GM18867 (cell line): ENCODE measurements at regions not wholly inside any gene's neighbourhood (a gene's known extent, or its start where the extent isn't known, plus 50 kb on each side); places are given as distances from the start of the nearest gene placed in this dataset.
"Not testable (repeated sequence)": the region's sequence is repeated elsewhere in the genome, so short reads cannot be mapped to it uniquely, and the experiment has no call there.

ENCODE experiments used
- ATAC-seq: cut with Tn5 transposase; IDR thresholded peaks from one replicate; pipeline ENCODE4 v1.9.1; 2021; ENCODE audit warnings: mild to moderate bottlenecking, moderate library complexity; ENCODE audit not compliant: unreplicated experiment

GRCh38 chr6:168179702-168180382 lies 100.8 kb upstream of the FRMD1 start:
- no peak for ATAC-seq

- ATAC-seq, result no peak
These were observed 100.1 kb upstream of the FRMD1 start for GRCh38 chr6:168179133-168179532.

GRCh38 chr6:168177103-168177891 lies 98.3 kb upstream of the FRMD1 start:
- no peak for ATAC-seq

- ATAC-seq, result no peak
These were observed 92.8 kb upstream of the FRMD1 start for GRCh38 chr6:168171673-168172353.

- ATAC-seq, result no peak
These were observed 92.0 kb upstream of the FRMD1 start for GRCh38 chr6:168170841-168171601.

- ATAC-seq, result no peak
These were observed 90.6 kb upstream of the FRMD1 start for GRCh38 chr6:168169624-168170023.

- not testable (repeated sequence) for ATAC-seq
These were observed 89.9 kb upstream of the FRMD1 start for GRCh38 chr6:168168936-168169335.

GRCh38 chr6:168168330-168168729 lies 89.3 kb upstream of the FRMD1 start:
- ATAC-seq, result not testable (repeated sequence)

- no peak for ATAC-seq
These were observed 88.7 kb upstream of the FRMD1 start for GRCh38 chr6:168167431-168168315.

- ATAC-seq, result no peak
These were observed 87.6 kb upstream of the FRMD1 start for GRCh38 chr6:168166627-168167026.

GRCh38 chr6:168165891-168166290 lies 86.9 kb upstream of the FRMD1 start:
- ATAC-seq, result no peak

- ATAC-seq, result no peak
These were observed 86.4 kb upstream of the FRMD1 start for GRCh38 chr6:168165373-168165772.

- no peak for ATAC-seq
These were observed 85.5 kb upstream of the FRMD1 start for GRCh38 chr6:168164462-168165061.

GRCh38 chr6:168163096-168163731 lies 84.2 kb upstream of the FRMD1 start:
- ATAC-seq, result no peak

- no peak for ATAC-seq
These were observed 83.4 kb upstream of the FRMD1 start for GRCh38 chr6:168162366-168162765.

GRCh38 chr6:168161371-168161750 lies 82.3 kb upstream of the FRMD1 start:
- no peak for ATAC-seq

- no peak for ATAC-seq
These were observed 81.7 kb upstream of the FRMD1 start for GRCh38 chr6:168160506-168161370.

- no peak for ATAC-seq
These were observed 80.5 kb upstream of the FRMD1 start for GRCh38 chr6:168159506-168159905.
